PC-9 (cell line): ENCODE measurements at regions not wholly inside any gene's neighbourhood (a gene's known extent, or its start where the extent isn't known, plus 50 kb on each side); places are given as distances from the start of the nearest gene placed in this dataset.
"Not testable (repeated sequence)": the region's sequence is repeated elsewhere in the genome, so short reads cannot be mapped to it uniquely, and the experiment has no call there.

Experiments
- BruUV-seq: library from RNA; stranded (reverse); fragments of 400-500 nt; replicated peaks from 2 replicates; lab custom pipeline; 2021; lab: Mats Ljungman, UMichigan
- CTCF ChIA-PET: fragments of 300-600 bp; sonication (Branson Sonifier 250); formaldehyde crosslinking; loops from one replicate; lab custom pipeline; 2022; ENCODE audit warnings: antibody characterized with exemption; lab: Charles Lee
- POLR2A ChIA-PET: fragments of 300-600 bp; sonication (Branson Sonifier 250); formaldehyde crosslinking; loops from one replicate; lab custom pipeline; 2022; ENCODE audit warnings: antibody characterized with exemption; ENCODE audit not compliant: unreplicated experiment; lab: Charles Lee
- DNase-seq, 2 experiments: peaks; one replicate each; pipeline versions ENCODE4 v3.0.0 to v3.0.0-alpha.2; 2015 to 2022; ENCODE audit warnings: mixed read lengths in 1 of 2
- H2AFZ ChIP-seq: fragments of 200-600 bp; sonication (generic); 2 replicates; pipeline ENCODE4 v1.8.1; 2017; ENCODE audit warnings: antibody characterized with exemption
- H3F3A ChIP-seq: fragments of 200-600 bp; sonication (generic); 2 replicates; pipeline ENCODE4 v1.8.1; 2017; ENCODE audit warnings: antibody characterized with exemption, mild to moderate bottlenecking, low read depth; ENCODE audit not compliant: insufficient read depth
- H3K27ac ChIP-seq: fragments of 200-600 bp; sonication (generic); 2 replicates; pipeline ENCODE4 v1.6.1; 2016; ENCODE audit warnings: mixed run types
- H3K27me3 ChIP-seq: fragments of 200-600 bp; sonication (generic); 2 replicates; pipeline ENCODE4 v1.6.1; 2016; ENCODE audit warnings: low read depth, mixed run types; ENCODE audit not compliant: insufficient read depth
- H3K36me3 ChIP-seq: fragments of 200-600 bp; sonication (generic); 2 replicates; pipeline ENCODE4 v1.6.1; 2016; ENCODE audit warnings: low read depth, mixed run types
- H3K4me1 ChIP-seq: fragments of 200-600 bp; sonication (generic); replicated peaks from 2 replicates; pipeline ENCODE4 v1.6.1; 2016; ENCODE audit warnings: mixed run types; ENCODE audit not compliant: insufficient read depth
- H3K4me2 ChIP-seq: fragments of 200-600 bp; sonication (generic); 2 replicates; pipeline ENCODE4 v1.6.1; 2017; ENCODE audit warnings: mixed run types
- H3K4me3 ChIP-seq: fragments of 200-600 bp; sonication (generic); 2 replicates; pipeline ENCODE4 v1.6.1; 2016; ENCODE audit warnings: mixed run types
- H3K79me2 ChIP-seq: fragments of 200-600 bp; sonication (generic); 2 replicates; pipeline ENCODE4 v1.6.1; 2017; ENCODE audit warnings: low read depth, mixed run types
- H3K9me2 ChIP-seq: fragments of 200-600 bp; sonication (generic); 2 replicates; pipeline ENCODE4 v1.8.1; 2017; ENCODE audit warnings: mild to moderate bottlenecking; ENCODE audit not compliant: insufficient read depth
- H3K9me3 ChIP-seq: fragments of 200-600 bp; sonication (generic); 2 replicates; pipeline ENCODE4 v1.8.1; 2016; ENCODE audit warnings: low read depth; ENCODE audit not compliant: insufficient read depth
- H4K20me1 ChIP-seq: fragments of 200-600 bp; sonication (generic); 2 replicates; pipeline ENCODE4 v1.8.1; 2017; ENCODE audit not compliant: insufficient read depth
- EZH2 ChIP-seq: fragments of 200-600 bp; sonication (generic); IDR thresholded peaks from 2 replicates; pipeline ENCODE4 v1.8.0; 2017; ENCODE audit warnings: antibody characterized with exemption, low read depth
- intact Hi-C: fragments of 100-400 bp; cut with micrococcal nuclease; formaldehyde crosslinking; loops from one replicate; pipeline ENCODE4 v1.10.0; 2022; ENCODE audit not compliant: unreplicated experiment
- TF ChIP-seq, protein P1 (sequence below): fragments of 200-600 bp; sonication (generic); conservative IDR thresholded peaks from 2 replicates; pipeline ENCODE4 v1.6.1; 2017; ENCODE audit warnings: mixed run types, antibody characterized with exemption, mild to moderate bottlenecking, moderate library complexity

DNA sequence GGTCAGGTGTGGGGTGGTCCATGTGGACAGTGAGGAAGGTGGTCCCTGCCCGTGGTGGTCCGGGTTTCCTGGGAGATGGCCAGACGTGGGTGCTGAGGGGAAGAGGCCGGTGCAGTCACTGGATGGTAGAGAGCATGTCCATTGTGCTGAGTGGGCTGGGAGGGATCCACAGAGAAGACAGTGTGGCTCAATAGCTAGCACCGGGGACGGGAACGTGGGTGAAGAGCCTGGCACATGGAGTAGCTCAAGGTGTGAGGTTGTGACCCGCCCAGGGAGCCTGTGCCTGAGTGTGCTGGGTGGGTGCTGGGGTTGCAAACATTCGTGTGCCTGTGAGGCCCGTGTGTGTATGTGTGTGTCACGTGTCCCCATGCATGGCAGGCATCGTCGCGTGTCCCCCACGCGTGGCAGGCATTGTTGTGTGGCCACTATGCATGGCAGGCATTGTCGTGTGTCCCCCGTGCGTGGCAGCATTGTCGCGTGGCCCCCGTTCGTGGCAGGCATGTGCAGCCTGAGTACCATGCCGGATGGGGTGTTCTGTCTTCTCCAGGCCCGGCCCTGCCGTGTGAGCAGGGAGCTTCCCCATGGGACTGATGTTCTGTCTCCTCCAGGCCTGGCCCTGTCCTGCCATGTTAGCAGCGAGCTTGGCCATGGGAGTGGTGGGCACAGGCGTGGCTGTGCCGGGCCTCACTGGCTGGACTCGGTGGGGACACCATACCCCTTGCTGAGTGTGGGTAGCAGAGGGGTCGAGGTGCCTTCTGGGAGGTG, 205.0 kb downstream of the TMEM121 start:
- H3K9me2 ChIP-seq, CTCF ChIA-PET, DNase-seq, H3F3A ChIP-seq, intact Hi-C loops, H3K4me3 ChIP-seq, H3K27ac ChIP-seq, H3K4me1 ChIP-seq, H3K9me3 ChIP-seq, H3K79me2 ChIP-seq, BruUV-seq, H2AFZ ChIP-seq, H4K20me1 ChIP-seq, H3K4me2 ChIP-seq, H3K36me3 ChIP-seq, POLR2A ChIA-PET: not testable (repeated sequence)
- H3K27me3 ChIP-seq, result peaks cover 34% of the 10 kb centered on the region

DNA sequence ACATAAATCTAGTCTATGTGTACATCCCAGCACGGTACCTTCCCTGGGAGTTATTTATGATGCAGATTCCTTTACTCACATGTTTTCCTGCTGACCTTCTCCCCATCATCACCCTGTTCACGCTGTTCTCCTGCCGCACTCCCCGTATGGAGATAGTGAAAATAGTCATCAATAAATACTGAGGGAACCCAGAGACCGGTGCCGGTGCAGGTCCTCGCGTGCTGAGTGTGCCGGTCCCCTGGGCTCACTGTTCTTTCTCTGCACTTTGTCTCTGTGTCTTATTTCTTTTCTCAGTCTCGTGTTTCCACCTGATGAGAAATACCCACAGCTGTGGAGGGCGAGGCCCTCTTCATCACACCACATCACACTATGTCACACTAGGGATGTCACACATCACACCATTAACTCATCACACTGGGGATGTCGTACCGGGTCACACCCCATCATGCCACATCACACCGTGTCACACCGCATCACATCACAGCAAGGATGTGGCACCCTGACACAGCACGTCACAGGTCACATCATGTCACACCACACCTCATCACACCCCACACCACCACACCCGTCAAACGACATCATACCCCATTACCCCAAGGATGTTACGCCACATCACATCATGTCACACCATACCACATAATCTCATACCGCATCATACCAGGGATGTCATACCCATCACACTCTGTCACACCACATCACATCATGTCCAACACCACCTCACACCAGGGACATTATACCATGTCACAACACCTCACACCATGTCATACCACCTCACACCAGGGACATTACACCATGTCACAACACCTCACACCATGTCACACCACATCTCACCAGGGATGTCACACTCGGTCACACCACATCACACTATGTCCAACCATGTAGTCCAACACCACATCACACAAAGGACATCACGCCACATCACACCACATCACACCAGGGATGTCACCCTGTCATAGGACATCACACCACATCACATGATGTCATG, 207.0 kb downstream of the TMEM121 start:
- CTCF ChIA-PET, result no interaction called here

DNA sequence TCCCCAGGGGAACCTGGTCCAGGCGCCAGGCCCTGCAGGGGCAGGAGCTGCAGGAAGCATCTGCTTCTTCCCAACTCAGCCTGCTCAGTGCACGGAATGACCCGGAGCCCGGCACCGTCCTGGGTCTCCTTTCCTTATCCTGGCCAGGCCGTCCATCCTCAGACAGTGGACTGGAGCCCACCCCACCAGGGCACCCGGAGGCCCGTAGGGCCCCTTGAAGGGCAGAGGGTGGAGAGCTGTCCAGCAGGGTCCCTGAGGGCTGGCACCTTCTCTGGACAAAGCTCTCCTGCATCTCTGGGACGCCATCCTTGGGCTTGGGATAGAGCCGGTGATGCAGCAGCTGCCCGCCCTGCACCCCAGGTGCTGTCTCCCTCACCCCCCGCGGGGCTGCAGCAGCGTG, 207.9 kb downstream of the TMEM121 start:
- peaks cover 41% of the 10 kb centered on the region for H3K27me3 ChIP-seq
- H3F3A ChIP-seq, H3K4me3 ChIP-seq, H3K4me1 ChIP-seq, CTCF ChIA-PET, intact Hi-C loops, BruUV-seq, H2AFZ ChIP-seq, H3K9me2 ChIP-seq, H3K79me2 ChIP-seq, POLR2A ChIA-PET, H3K27ac ChIP-seq, H4K20me1 ChIP-seq, DNase-seq, H3K4me2 ChIP-seq, H3K36me3 ChIP-seq, H3K9me3 ChIP-seq: not testable (repeated sequence)

More for the DNA sequence above, 207.0 kb downstream of the TMEM121 start:
- POLR2A ChIA-PET, result no interaction called here
- Histone ChIP-seq H2AFZ (no peak overlapping the region), H3K4me1 (no peaks in the 10 kb centered on the region), H4K20me1 (no peaks in the 10 kb centered on the region), H3K79me2 (no peaks in the 10 kb centered on the region), H3K36me3 (no peaks in the 10 kb centered on the region), H3K4me2 (no peak overlapping the region), H3K27me3 (peaks cover 40% of the 10 kb centered on the region), H3K9me3 (no peaks in the 10 kb centered on the region), H3K9me2 (no peaks in the 10 kb centered on the region), H3K4me3 (no peak overlapping the region), H3K27ac (no peak overlapping the region), H3F3A (no peaks in the 10 kb centered on the region)
- intact Hi-C loops, result no loop called here
- TF ChIP-seq, protein P1, sequence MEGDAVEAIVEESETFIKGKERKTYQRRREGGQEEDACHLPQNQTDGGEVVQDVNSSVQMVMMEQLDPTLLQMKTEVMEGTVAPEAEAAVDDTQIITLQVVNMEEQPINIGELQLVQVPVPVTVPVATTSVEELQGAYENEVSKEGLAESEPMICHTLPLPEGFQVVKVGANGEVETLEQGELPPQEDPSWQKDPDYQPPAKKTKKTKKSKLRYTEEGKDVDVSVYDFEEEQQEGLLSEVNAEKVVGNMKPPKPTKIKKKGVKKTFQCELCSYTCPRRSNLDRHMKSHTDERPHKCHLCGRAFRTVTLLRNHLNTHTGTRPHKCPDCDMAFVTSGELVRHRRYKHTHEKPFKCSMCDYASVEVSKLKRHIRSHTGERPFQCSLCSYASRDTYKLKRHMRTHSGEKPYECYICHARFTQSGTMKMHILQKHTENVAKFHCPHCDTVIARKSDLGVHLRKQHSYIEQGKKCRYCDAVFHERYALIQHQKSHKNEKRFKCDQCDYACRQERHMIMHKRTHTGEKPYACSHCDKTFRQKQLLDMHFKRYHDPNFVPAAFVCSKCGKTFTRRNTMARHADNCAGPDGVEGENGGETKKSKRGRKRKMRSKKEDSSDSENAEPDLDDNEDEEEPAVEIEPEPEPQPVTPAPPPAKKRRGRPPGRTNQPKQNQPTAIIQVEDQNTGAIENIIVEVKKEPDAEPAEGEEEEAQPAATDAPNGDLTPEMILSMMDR, result no peak
- TF ChIP-seq EZH2, result no peak
- DNase-seq, result no peak
- no TSS peak for BruUV-seq

DNA sequence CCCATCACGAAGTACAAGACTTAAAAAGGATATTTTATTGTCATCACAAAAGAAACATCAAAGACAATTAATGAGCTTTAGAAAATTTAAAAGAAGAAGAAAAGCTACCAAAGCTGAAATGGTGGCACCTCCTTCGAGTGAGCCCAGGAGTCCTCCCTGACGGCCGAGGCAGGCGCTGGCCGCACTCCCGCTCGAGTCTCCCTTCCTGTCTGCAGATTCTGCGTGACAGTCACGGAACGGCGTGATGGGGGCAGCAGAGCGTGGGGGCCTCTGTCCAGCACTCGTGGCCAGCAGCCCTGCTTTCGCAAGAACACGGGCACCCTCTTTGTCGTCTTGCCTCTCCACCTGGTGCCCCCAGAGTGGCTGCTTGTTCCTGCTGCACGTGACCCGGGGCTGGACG, 209.9 kb downstream of the TMEM121 start:
- H3K9me3 ChIP-seq, H3K79me2 ChIP-seq, BruUV-seq, DNase-seq, H3F3A ChIP-seq, H3K4me2 ChIP-seq, H2AFZ ChIP-seq, H3K4me1 ChIP-seq, H3K27ac ChIP-seq, H3K9me2 ChIP-seq, H3K36me3 ChIP-seq, H3K4me3 ChIP-seq, POLR2A ChIA-PET, intact Hi-C loops, CTCF ChIA-PET, H4K20me1 ChIP-seq: not testable (repeated sequence)
- peaks cover 31% of the 10 kb centered on the region for H3K27me3 ChIP-seq
